PC-3 (cell line): ENCODE measurements at regions not wholly inside any gene's neighbourhood (a gene's known extent, or its start where the extent isn't known, plus 50 kb on each side); places are given as distances from the start of the nearest gene placed in this dataset.

Experiments
- EZH2phosphoT487 ChIP-seq: fragments of 300-600 bp; sonication (generic); IDR thresholded peaks from 2 replicates; pipeline ENCODE4 v1.6.1; 2018; ENCODE audit warnings: mild to moderate bottlenecking, antibody characterized with exemption, low read length, borderline replicate concordance
- TF ChIP-seq, protein P1 (sequence below): fragments of 300-600 bp; sonication (generic); conservative IDR thresholded peaks from 2 replicates; pipeline ENCODE4 v1.5.1; 2017; ENCODE audit warnings: antibody characterized with exemption, low read depth, mild to moderate bottlenecking, low read length

DNA sequence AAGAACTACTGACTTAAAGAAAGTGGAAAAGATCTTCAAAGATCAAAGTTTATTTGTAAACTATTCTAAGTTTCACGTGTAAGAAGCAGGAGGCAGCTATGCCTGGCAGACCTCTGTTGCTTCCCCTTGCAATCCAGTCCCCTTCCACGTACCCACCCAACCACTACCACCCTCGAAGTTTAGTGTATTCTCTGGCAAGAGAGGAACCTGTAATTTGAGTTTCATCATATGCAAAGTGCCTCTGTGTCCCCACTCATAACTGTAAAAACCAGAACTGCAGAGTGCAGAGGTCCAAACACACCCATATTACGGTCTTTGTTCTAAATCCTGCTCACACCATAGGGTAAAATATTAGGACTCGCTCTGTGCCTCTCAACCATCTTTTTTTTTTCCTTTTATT lies 75.8 kb upstream of the FRY start:
- TF ChIP-seq, protein P1, sequence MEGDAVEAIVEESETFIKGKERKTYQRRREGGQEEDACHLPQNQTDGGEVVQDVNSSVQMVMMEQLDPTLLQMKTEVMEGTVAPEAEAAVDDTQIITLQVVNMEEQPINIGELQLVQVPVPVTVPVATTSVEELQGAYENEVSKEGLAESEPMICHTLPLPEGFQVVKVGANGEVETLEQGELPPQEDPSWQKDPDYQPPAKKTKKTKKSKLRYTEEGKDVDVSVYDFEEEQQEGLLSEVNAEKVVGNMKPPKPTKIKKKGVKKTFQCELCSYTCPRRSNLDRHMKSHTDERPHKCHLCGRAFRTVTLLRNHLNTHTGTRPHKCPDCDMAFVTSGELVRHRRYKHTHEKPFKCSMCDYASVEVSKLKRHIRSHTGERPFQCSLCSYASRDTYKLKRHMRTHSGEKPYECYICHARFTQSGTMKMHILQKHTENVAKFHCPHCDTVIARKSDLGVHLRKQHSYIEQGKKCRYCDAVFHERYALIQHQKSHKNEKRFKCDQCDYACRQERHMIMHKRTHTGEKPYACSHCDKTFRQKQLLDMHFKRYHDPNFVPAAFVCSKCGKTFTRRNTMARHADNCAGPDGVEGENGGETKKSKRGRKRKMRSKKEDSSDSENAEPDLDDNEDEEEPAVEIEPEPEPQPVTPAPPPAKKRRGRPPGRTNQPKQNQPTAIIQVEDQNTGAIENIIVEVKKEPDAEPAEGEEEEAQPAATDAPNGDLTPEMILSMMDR: no peak
- TF ChIP-seq EZH2phosphoT487: no peak
